Suprapubic skin (tissue), 4 donors: ENCODE measurements at regions not wholly inside any gene's neighbourhood (a gene's known extent, or its start where the extent isn't known, plus 50 kb on each side); places are given as distances from the start of the nearest gene placed in this dataset.
A peak's percentile ranks its signal among the peaks of the same experiment; 100 is the strongest.

Source experiments
- DNase-seq, 2 donors: peaks; one replicate each; pipeline ENCODE4 v3.0.0-alpha.2; 2019; ENCODE audit warnings: low spot score in 2 of 2
- H3K27ac ChIP-seq: fragments of 200-600 bp; sonication (generic); one replicate; pipeline ENCODE4 v1.5.1; 2019
- H3K27me3 ChIP-seq: fragments of 200-600 bp; sonication (generic); one replicate; pipeline ENCODE4 v1.5.1; 2019
- H3K36me3 ChIP-seq: fragments of 200-600 bp; sonication (generic); one replicate; pipeline ENCODE4 v1.5.1; 2019
- H3K4me1 ChIP-seq: fragments of 200-600 bp; sonication (generic); one replicate; pipeline ENCODE4 v1.5.1; 2019
- H3K4me3 ChIP-seq: fragments of 200-600 bp; sonication (generic); one replicate; pipeline ENCODE4 v1.5.1; 2019; ENCODE audit warnings: mild to moderate bottlenecking
- H3K9me3 ChIP-seq: fragments of 200-600 bp; sonication (generic); one replicate; pipeline ENCODE4 v1.5.1; 2019
- EP300 ChIP-seq: sonication (generic); formaldehyde crosslinking; IDR thresholded peaks from one replicate; pipeline ENCODE4 v1.6.1; 2017; ENCODE audit warnings: antibody characterized with exemption
- POLR2A ChIP-seq, 2 donors: fragments of 450-650 bp; IDR thresholded peaks; one replicate each; pipeline ENCODE4 v1.6.1; 2017; ENCODE audit warnings: antibody characterized with exemption in 2 of 2, mild to moderate bottlenecking in 2 of 2, moderate library complexity in 2 of 2
- POLR2AphosphoS5 ChIP-seq, 3 donors: sonication (generic); formaldehyde crosslinking; IDR thresholded peaks; one replicate each; pipeline ENCODE4 v1.6.1; 2017; ENCODE audit warnings: antibody characterized with exemption in 3 of 3
- WGBS: methylation state at CpG from one replicate; pipeline ENCODE4 v1.1.5; 2018; 5-methylcytosine and 5-hydroxymethylcytosine counted together
- TF ChIP-seq, protein P1 (sequence below), 2 donors: fragments of 200-600 bp in 1 of 2; fragments of 450-650 bp in 1 of 2; sonication (generic) in 1 of 2; IDR thresholded peaks; one replicate each; pipeline ENCODE4 v1.5.1; 2016 to 2019; ENCODE audit warnings: antibody characterized with exemption in 2 of 2, mild to moderate bottlenecking in 1 of 2, moderate library complexity in 1 of 2

DNA sequence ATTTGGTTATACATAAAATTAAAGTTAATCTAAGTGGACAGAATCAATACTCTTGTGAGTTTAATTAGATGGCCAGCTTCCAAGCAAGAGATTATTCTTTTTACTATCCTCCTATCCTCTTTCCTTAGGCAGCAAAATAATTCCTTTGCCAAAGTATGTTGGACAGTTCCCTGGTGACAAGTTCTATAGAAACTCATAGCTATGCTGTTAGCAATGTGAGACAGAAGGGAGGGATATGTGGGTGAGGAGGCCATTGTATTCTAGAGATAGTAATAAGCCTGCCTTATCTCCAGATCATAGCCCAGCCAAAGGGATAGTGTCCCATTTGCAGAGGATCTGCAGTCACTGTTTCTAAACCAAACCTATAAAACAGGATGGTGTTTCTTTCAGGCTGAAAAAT lies 181.6 kb upstream of the HDAC9 start:
- no peak for DNase-seq
- Histone ChIP-seq H3K27ac (no peak overlapping the region), H3K36me3 (no peaks in the 10 kb centered on the region), H3K9me3 (no peaks in the 10 kb centered on the region), H3K4me3 (no peak overlapping the region), H3K4me1 (peaks cover 5% of the 10 kb centered on the region), H3K27me3 (no peaks in the 10 kb centered on the region)
- TF ChIP-seq, protein P1, sequence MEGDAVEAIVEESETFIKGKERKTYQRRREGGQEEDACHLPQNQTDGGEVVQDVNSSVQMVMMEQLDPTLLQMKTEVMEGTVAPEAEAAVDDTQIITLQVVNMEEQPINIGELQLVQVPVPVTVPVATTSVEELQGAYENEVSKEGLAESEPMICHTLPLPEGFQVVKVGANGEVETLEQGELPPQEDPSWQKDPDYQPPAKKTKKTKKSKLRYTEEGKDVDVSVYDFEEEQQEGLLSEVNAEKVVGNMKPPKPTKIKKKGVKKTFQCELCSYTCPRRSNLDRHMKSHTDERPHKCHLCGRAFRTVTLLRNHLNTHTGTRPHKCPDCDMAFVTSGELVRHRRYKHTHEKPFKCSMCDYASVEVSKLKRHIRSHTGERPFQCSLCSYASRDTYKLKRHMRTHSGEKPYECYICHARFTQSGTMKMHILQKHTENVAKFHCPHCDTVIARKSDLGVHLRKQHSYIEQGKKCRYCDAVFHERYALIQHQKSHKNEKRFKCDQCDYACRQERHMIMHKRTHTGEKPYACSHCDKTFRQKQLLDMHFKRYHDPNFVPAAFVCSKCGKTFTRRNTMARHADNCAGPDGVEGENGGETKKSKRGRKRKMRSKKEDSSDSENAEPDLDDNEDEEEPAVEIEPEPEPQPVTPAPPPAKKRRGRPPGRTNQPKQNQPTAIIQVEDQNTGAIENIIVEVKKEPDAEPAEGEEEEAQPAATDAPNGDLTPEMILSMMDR (IDR thresholded peaks at IDR 0.05), result no peak

DNA sequence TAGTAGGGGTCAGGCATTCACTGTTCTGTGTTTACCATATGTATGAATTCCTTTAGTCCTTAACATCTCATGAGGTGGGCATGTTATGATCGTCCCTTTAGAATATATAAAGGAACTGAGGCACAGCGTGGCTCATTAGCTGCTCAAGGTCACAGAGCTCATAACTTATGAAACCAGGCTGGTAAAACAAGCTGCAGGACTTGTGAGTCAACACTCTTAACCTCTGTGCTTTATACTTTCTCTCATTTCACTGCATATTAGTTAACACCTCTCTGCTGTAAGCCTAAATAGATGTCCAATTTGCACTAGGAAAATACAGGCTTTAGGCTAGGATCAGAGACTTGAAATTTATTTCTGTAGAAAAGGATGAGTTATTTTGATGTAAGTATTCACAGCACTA lies 180.3 kb upstream of the HDAC9 start:
- DNase-seq, result no peak
- H3K27ac ChIP-seq, result no peak overlapping the region
- H3K36me3 ChIP-seq, result no peaks in the 10 kb centered on the region
- TF ChIP-seq, protein P1 (IDR thresholded peaks at IDR 0.05), result no peak
- TF ChIP-seq EP300 (no peak), POLR2A (IDR thresholded peaks at IDR 0.05) (no peak), POLR2AphosphoS5 (IDR thresholded peaks at IDR 0.05) (no peak)
- no peak overlapping the region for H3K4me3 ChIP-seq
- peaks cover 5% of the 10 kb centered on the region for H3K4me1 ChIP-seq
- 93% methylated on average over 2 of the region's 2 CpGs for WGBS
- no peaks in the 10 kb centered on the region for H3K9me3 ChIP-seq
- no peaks in the 10 kb centered on the region for H3K27me3 ChIP-seq

DNA sequence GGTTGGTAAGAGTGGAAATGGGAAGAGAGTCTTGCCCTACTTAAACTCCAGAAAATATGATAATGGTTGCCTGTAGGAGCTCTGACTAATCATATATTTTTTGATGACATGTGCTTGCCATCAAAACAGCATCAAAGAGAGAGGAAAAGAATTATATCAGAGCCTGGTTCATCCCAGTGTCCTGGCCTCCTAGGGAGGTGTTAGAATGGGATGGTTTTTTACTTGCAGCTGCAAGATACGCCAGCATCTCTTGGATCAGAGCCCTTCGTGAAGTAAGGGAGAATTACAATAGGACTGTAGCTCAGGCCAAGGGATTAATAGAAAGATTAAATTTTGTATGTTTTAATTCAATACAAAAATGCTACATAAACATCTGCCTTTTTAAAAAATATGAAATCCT lies 177.6 kb upstream of the HDAC9 start:
- Histone ChIP-seq H3K4me1 (peaks cover 5% of the 10 kb centered on the region), H3K9me3 (no peaks in the 10 kb centered on the region), H3K27ac (no peak overlapping the region), H3K27me3 (no peaks in the 10 kb centered on the region), H3K36me3 (no peaks in the 10 kb centered on the region), H3K4me3 (no peak overlapping the region)
- TF ChIP-seq EP300 (no peak), POLR2AphosphoS5 (IDR thresholded peaks at IDR 0.05) (no peak), POLR2A (IDR thresholded peaks at IDR 0.05) (no peak)
- TF ChIP-seq, protein P1 (IDR thresholded peaks at IDR 0.05), result no peak
- WGBS, result 74% methylated on average over 2 of the region's 2 CpGs
- DNase-seq, result no peak

DNA sequence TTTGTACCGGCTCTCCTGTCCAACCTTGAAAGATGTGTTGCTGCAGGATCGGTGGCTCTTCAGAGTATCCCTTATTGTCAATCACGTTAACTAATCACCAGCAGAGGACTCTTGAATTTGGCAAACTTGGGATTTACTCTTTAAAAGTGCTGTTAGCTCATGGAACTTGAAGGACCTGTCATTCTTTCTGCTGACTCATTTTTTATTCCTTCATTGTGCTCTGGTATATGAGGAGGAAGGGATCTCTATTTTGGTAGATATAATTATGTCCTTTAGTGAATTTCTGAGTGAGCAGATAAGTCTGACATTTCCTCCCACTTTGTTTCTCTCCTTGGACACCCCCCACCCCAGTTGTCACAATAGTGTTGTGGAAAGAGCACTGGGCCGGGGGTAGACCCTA lies 175.1 kb upstream of the HDAC9 start:
- H3K4me3 ChIP-seq, result no peak overlapping the region
- no peaks in the 10 kb centered on the region for H3K36me3 ChIP-seq
- peaks cover 5% of the 10 kb centered on the region for H3K4me1 ChIP-seq
- no peak overlapping the region for H3K27ac ChIP-seq
- no peak for TF ChIP-seq EP300
- no peak for TF ChIP-seq POLR2A (IDR thresholded peaks at IDR 0.05)
- TF ChIP-seq POLR2AphosphoS5 (IDR thresholded peaks at IDR 0.05), result no peak
- TF ChIP-seq, protein P1 (IDR thresholded peaks at IDR 0.05), result no peak
- no peaks in the 10 kb centered on the region for H3K9me3 ChIP-seq
- 77% methylated on average over 4 of the region's 4 CpGs for WGBS
- no peaks in the 10 kb centered on the region for H3K27me3 ChIP-seq
- DNase-seq, result no peak

DNA sequence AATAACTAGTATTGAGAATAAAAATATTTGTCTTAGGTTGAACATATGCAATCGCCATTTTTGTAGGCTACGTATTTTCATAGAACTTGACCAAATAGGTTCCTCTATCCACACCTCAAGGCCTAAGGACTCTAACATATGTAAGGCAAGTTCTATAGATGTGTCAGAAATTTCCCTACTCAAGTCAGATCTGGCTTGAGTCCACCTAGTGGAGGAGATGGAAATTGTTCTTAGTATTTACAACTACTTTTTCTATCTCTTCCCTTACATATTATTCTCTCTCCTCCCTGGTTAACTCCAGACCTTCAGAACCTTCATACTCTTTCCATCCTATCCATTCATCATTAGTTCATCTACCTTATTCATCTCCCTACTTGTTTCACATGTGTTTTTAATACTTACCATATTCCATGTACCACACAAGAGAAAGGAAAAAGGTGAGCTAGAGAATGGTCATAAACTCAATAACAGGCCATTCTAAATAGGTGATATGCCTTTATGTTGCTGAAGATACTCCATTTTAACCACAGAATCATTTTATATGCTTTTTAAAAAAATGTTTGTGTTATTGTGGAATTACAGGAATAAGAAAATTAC lies 174.5 kb upstream of the HDAC9 start:
- Histone ChIP-seq H3K36me3 (no peaks in the 10 kb centered on the region), H3K27ac (no peak overlapping the region), H3K4me1 (peaks cover 5% of the 10 kb centered on the region), H3K27me3 (no peaks in the 10 kb centered on the region), H3K9me3 (no peaks in the 10 kb centered on the region), H3K4me3 (no peak overlapping the region)
- WGBS, result 87% methylated on average over 2 of the region's 2 CpGs
- DNase-seq, result no peak
- TF ChIP-seq EP300, result no peak
- TF ChIP-seq, protein P1 (IDR thresholded peaks at IDR 0.05), result peak in 1 of 2 donors; percentile 42
